GM13976 (cell line): ENCODE measurements at regions not wholly inside any gene's neighbourhood (a gene's known extent, or its start where the extent isn't known, plus 50 kb on each side); places are given as distances from the start of the nearest gene placed in this dataset.

Source experiments
- DNase-seq: peaks from one replicate; pipeline ENCODE4 v3.0.0; 2012; ENCODE audit warnings: low spot score
- in situ Hi-C: fragments of 300-500 bp; cut with MboI; formaldehyde crosslinking; loops from one replicate; pipeline ENCODE4 v1.12.0; 2022; ENCODE audit warnings: low sequenced_read_pairs, mixed read lengths, inconsistent platforms; ENCODE audit not compliant: unreplicated experiment
- TF ChIP-seq, protein P1 (sequence below): IDR thresholded peaks from 2 replicates; pipeline ENCODE4 v1.5.1; 2012; ENCODE audit warnings: borderline replicate concordance, mild to moderate bottlenecking; ENCODE audit not compliant: insufficient read depth; ENCODE audit errors: extremely low read depth, missing control alignments, control extremely low read depth

DNA sequence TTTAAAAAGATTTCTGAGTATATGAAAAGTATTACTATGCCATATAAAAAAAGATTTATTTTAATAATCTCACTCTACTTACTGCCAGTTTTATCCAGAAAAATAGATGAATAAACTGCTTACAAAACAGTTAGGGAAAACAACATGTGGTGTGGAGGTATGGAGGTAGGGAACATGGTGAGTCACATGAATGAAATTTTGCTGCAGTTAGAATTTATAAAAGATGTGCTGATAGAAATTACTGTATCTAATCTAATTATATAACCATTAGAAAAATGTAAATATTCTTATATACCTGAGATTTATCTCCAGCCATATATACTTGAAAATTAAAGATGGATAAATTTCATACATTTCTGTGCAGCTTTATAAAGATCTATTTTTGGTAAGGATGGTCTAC lies 184.0 kb upstream of the ANK2 start:
- in situ Hi-C loops: no loop called here
- TF ChIP-seq, protein P1, sequence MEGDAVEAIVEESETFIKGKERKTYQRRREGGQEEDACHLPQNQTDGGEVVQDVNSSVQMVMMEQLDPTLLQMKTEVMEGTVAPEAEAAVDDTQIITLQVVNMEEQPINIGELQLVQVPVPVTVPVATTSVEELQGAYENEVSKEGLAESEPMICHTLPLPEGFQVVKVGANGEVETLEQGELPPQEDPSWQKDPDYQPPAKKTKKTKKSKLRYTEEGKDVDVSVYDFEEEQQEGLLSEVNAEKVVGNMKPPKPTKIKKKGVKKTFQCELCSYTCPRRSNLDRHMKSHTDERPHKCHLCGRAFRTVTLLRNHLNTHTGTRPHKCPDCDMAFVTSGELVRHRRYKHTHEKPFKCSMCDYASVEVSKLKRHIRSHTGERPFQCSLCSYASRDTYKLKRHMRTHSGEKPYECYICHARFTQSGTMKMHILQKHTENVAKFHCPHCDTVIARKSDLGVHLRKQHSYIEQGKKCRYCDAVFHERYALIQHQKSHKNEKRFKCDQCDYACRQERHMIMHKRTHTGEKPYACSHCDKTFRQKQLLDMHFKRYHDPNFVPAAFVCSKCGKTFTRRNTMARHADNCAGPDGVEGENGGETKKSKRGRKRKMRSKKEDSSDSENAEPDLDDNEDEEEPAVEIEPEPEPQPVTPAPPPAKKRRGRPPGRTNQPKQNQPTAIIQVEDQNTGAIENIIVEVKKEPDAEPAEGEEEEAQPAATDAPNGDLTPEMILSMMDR: no peak
- no peak for DNase-seq

- in situ Hi-C loops: no loop called here
- TF ChIP-seq, protein P1: no peak
- DNase-seq: no peak
These were observed 173.1 kb upstream of the ANK2 start for GRCh38 chr4:112876316-112876715.

DNA sequence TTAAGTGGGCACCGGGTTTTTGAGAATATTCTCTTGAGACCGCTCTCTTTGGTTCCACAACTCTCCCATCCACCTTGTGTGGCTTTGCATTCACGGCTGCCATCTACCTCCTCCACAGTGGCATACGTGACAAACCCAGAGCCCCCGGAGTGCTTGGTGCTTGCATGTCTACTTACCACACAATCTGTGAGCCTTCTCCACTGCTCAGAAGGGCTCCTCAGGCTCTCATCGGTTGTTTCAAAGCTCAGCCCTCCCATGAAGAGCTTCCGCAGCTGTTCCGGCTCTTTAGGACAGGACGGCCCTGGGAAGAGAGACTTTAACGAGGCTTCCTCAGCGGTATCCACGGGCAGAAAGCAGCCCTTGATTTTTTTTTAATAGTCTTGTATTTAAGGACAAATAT lies 167.6 kb upstream of the ANK2 start:
- in situ Hi-C loops: no loop called here
- DNase-seq: no peak
- TF ChIP-seq, protein P1: no peak

DNA sequence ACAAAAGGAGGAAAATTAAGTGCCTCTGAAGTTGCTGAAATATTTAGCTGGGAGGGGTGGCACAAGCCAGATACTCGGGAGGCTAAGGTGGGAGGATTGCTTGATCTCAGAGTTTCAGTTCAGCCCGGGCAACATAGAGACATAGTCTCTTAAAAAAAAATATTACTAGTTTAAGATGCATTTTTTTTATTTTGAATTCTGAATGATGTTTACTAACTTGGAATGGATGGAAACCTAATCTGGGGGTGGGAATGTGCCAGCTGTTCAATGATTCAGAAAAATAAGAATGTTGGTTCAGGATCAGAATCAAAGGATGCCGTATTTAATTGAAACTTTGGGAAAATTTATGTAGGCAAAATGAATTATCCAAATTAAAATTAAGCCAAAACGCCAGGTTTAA lies 167.2 kb upstream of the ANK2 start:
- DNase-seq: no peak
- in situ Hi-C loops: no loop called here
- TF ChIP-seq, protein P1: no peak

GRCh38 chr4:112884406-112884805 lies 165.0 kb upstream of the ANK2 start:
- no peak for DNase-seq
- TF ChIP-seq, protein P1: no peak
- in situ Hi-C loops: no loop called here

GRCh38 chr4:112885897-112886296 lies 163.6 kb upstream of the ANK2 start:
- TF ChIP-seq, protein P1: no peak
- in situ Hi-C loops: no loop called here
- DNase-seq: no peak

DNA sequence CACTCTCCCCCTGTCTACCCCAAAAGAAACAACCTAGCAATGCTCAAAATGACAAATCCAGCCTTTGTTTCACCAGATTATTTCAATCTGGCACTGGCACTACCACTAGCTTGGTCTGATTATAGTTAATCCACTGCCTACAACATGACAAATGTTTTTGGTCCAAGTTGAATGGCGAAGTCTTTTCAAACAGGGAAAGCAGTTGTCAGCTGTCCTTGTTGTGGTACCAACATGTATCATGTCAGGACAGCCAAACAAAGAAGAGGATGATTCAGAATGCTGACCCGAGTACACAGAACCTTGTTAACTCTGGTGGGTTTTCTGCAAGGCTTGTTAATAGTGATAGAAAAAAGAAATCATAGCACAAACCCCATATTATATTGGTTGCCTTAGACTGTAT lies 160.8 kb upstream of the ANK2 start:
- TF ChIP-seq, protein P1: no peak
- in situ Hi-C loops: no loop called here
- no peak for DNase-seq
